HG02852 (cell line): ENCODE measurements at regions not wholly inside any gene's neighbourhood (a gene's known extent, or its start where the extent isn't known, plus 50 kb on each side); places are given as distances from the start of the nearest gene placed in this dataset.

Experiments used
- ATAC-seq: cut with Tn5 transposase; IDR thresholded peaks from one replicate; pipeline ENCODE4 v1.9.1; 2021; ENCODE audit warnings: mild to moderate bottlenecking, moderate library complexity; ENCODE audit not compliant: unreplicated experiment

- ATAC-seq = no peak
Measured at GRCh38 chr9:89891221-89891590, 286.4 kb downstream of the GADD45G start.

- ATAC-seq = no peak
Measured at GRCh38 chr9:89891591-89892304, 286.9 kb downstream of the GADD45G start.

- ATAC-seq = no peak
Measured at GRCh38 chr9:89892920-89893319, 288.1 kb downstream of the GADD45G start.

GRCh38 chr9:89893886-89894285, 289.1 kb downstream of the GADD45G start:
- no peak for ATAC-seq

GRCh38 chr9:89896806-89897340, 292.1 kb downstream of the GADD45G start:
- ATAC-seq = no peak

GRCh38 chr9:89899573-89899972, 294.8 kb downstream of the GADD45G start:
- ATAC-seq = no peak

GRCh38 chr9:89901920-89902319, 297.1 kb downstream of the GADD45G start:
- ATAC-seq = no peak

- no peak for ATAC-seq
Measured at GRCh38 chr9:89902450-89903140, 297.8 kb downstream of the GADD45G start.

- ATAC-seq = no peak
Measured at GRCh38 chr9:89903141-89903475, 298.3 kb downstream of the GADD45G start.

- ATAC-seq = no peak
Measured at GRCh38 chr9:89905606-89906338, 301.0 kb downstream of the GADD45G start.

GRCh38 chr9:89911721-89912604, 307.2 kb downstream of the GADD45G start:
- no peak for ATAC-seq

- no peak for ATAC-seq
Measured at GRCh38 chr9:89912605-89912953, 307.8 kb downstream of the GADD45G start.

- ATAC-seq = no peak
Measured at GRCh38 chr9:89915187-89915586, 310.4 kb downstream of the GADD45G start.

- ATAC-seq = no peak
Measured at GRCh38 chr9:89916001-89916597, 311.3 kb downstream of the GADD45G start.

- ATAC-seq = no peak
Measured at GRCh38 chr9:89917861-89918260, 313.0 kb downstream of the GADD45G start.

- ATAC-seq = no peak
Measured at GRCh38 chr9:89919171-89919681, 314.4 kb downstream of the GADD45G start.

- ATAC-seq = no peak
Measured at GRCh38 chr9:89920131-89920530, 315.3 kb downstream of the GADD45G start.

- ATAC-seq = no peak
Measured at GRCh38 chr9:89920951-89921350, 316.1 kb downstream of the GADD45G start.

GRCh38 chr9:89922099-89922498, 317.3 kb downstream of the GADD45G start:
- no peak for ATAC-seq

- no peak for ATAC-seq
Measured at GRCh38 chr9:89923174-89923573, 318.4 kb downstream of the GADD45G start.
